ENCODE measurements at regions not wholly inside any gene's neighbourhood (a gene's known extent, or its start where the extent isn't known, plus 50 kb on each side); places are given as distances from the start of the nearest gene placed in this dataset.

- BruUV-seq (replicated peaks) = no TSS peak
- no peak for DNase-seq
- Histone ChIP-seq H2AFZ (no peak overlapping the region), H3K4me1 (replicated peaks; ENCODE audit: insufficient read depth) (peaks cover 10% of the 10 kb centered on the region), H3K27me3 (ENCODE audit: insufficient read depth, low read depth) (no peaks in the 10 kb centered on the region), H3K27ac (no peak overlapping the region), H3K9me3 (ENCODE audit: insufficient read depth, low read depth) (no peaks in the 10 kb centered on the region), H3K9me2 (ENCODE audit: insufficient read depth) (no peaks in the 10 kb centered on the region), H3F3A (ENCODE audit: insufficient read depth, low read depth) (peaks cover 4% of the 10 kb centered on the region; the same call in 1 of the 2 replicates), H3K4me2 (no peak overlapping the region), H3K4me3 (no peak overlapping the region), H3K79me2 (ENCODE audit: low read depth) (no peaks in the 10 kb centered on the region), H4K20me1 (ENCODE audit: insufficient read depth) (no peaks in the 10 kb centered on the region), H3K36me3 (ENCODE audit: low read depth) (no peaks in the 10 kb centered on the region)
- ChIA-PET CTCF (no interaction called here), POLR2A (ENCODE audit: unreplicated experiment) (interaction anchor here (0.6 kb wide), 1 partner anchor 850 kb away, joined by 52 read pairs; no protein-coding TSS in a partner anchor)
- no peak for TF ChIP-seq CTCF (conservative IDR thresholded peaks at IDR 0.05)
- intact Hi-C loops (cut with micrococcal nuclease; ENCODE audit: unreplicated experiment) = loop anchor here (5.0 kb wide), 1 partner anchor 253 kb away; no protein-coding TSS in a partner anchor
These were observed 266.3 kb downstream of the RPS24 start for GRCh38 chr10:78299851-78300468.

- no TSS peak for BruUV-seq (replicated peaks)
- H3K36me3 ChIP-seq (ENCODE audit: low read depth) = no peaks in the 10 kb centered on the region
- no peaks in the 10 kb centered on the region for H4K20me1 ChIP-seq (ENCODE audit: insufficient read depth)
- no peaks in the 10 kb centered on the region for H3K9me2 ChIP-seq (ENCODE audit: insufficient read depth)
- peaks cover 4% of the 10 kb centered on the region; the same call in 1 of the 2 replicates for H3F3A ChIP-seq (ENCODE audit: insufficient read depth, low read depth)
- H3K9me3 ChIP-seq (ENCODE audit: insufficient read depth, low read depth) = no peaks in the 10 kb centered on the region
- no peak overlapping the region for H3K4me2 ChIP-seq
- H3K4me3 ChIP-seq = no peak overlapping the region
- ChIA-PET CTCF (no interaction called here), POLR2A (ENCODE audit: unreplicated experiment) (interaction anchor here (0.6 kb wide), 1 partner anchor 850 kb away, joined by 52 read pairs; no protein-coding TSS in a partner anchor)
- H3K79me2 ChIP-seq (ENCODE audit: low read depth) = no peaks in the 10 kb centered on the region
- H2AFZ ChIP-seq = no peak overlapping the region
- TF ChIP-seq EZH2 (IDR thresholded peaks at IDR 0.05; ENCODE audit: low read depth) (no peak), CTCF (conservative IDR thresholded peaks at IDR 0.05) (no peak)
- DNase-seq = no peak
- no peaks in the 10 kb centered on the region for H3K27me3 ChIP-seq (ENCODE audit: insufficient read depth, low read depth)
- intact Hi-C loops (cut with micrococcal nuclease; ENCODE audit: unreplicated experiment) = loop anchor here (5.0 kb wide), 1 partner anchor 253 kb away; no protein-coding TSS in a partner anchor
- peaks cover 10% of the 10 kb centered on the region for H3K4me1 ChIP-seq (replicated peaks; ENCODE audit: insufficient read depth)
- H3K27ac ChIP-seq = no peak overlapping the region
These were observed 266.9 kb downstream of the RPS24 start for GRCh38 chr10:78300526-78300925.

- H3K27me3 ChIP-seq (ENCODE audit: insufficient read depth, low read depth) = no peaks in the 10 kb centered on the region
- H3K36me3 ChIP-seq (ENCODE audit: low read depth) = no peaks in the 10 kb centered on the region
- TF ChIP-seq EZH2 (IDR thresholded peaks at IDR 0.05; ENCODE audit: low read depth) = no peak
- no peak for TF ChIP-seq CTCF (conservative IDR thresholded peaks at IDR 0.05)
- H3K9me3 ChIP-seq (ENCODE audit: insufficient read depth, low read depth) = no peaks in the 10 kb centered on the region
- H3K27ac ChIP-seq = no peak overlapping the region
- no peak for DNase-seq
- H3K4me3 ChIP-seq = no peak overlapping the region
- ChIA-PET POLR2A (ENCODE audit: unreplicated experiment) (no interaction called here), CTCF (interaction anchor here (1.0 kb wide), 1 partner anchor 84 kb away, joined by 3 read pairs; no protein-coding TSS in a partner anchor)
- H3F3A ChIP-seq (ENCODE audit: insufficient read depth, low read depth) = peaks cover 4% of the 10 kb centered on the region; the same call in 1 of the 2 replicates
- no peak overlapping the region for H3K4me2 ChIP-seq
- no peak overlapping the region for H2AFZ ChIP-seq
- H3K9me2 ChIP-seq (ENCODE audit: insufficient read depth) = no peaks in the 10 kb centered on the region
- intact Hi-C loops (cut with micrococcal nuclease; ENCODE audit: unreplicated experiment) = loop anchor here (5.0 kb wide), 1 partner anchor 254 kb away; no protein-coding TSS in a partner anchor
- H4K20me1 ChIP-seq (ENCODE audit: insufficient read depth) = no peaks in the 10 kb centered on the region
- H3K79me2 ChIP-seq (ENCODE audit: low read depth) = no peaks in the 10 kb centered on the region
- BruUV-seq (replicated peaks) = no TSS peak
- H3K4me1 ChIP-seq (replicated peaks; ENCODE audit: insufficient read depth) = peaks cover 10% of the 10 kb centered on the region
These were observed 267.8 kb downstream of the RPS24 start for GRCh38 chr10:78301481-78301880.

Measured in PC-9 (cell line).